Coronary artery (tissue), 2 donors: ENCODE measurements at regions not wholly inside any gene's neighbourhood (a gene's known extent, or its start where the extent isn't known, plus 50 kb on each side); places are given as distances from the start of the nearest gene placed in this dataset.

Experiments used
- DNase-seq: peaks from one replicate; pipeline ENCODE4 v3.0.0-alpha.2; 2017; ENCODE audit warnings: low spot score
- H3K27ac ChIP-seq, 2 donors: fragments of 200-600 bp; sonication (generic); one replicate each; pipeline ENCODE4 v1.5.1; 2016 to 2019
- H3K4me3 ChIP-seq: fragments of 200-600 bp; sonication (generic); 2 replicates; pipeline ENCODE4 v1.5.1; 2016; ENCODE audit warnings: mild to moderate bottlenecking, moderate library complexity
- CTCF ChIP-seq: fragments of 200-600 bp; sonication (generic); IDR thresholded peaks from one replicate; pipeline ENCODE4 v1.5.1; 2019; ENCODE audit warnings: antibody characterized with exemption

DNA sequence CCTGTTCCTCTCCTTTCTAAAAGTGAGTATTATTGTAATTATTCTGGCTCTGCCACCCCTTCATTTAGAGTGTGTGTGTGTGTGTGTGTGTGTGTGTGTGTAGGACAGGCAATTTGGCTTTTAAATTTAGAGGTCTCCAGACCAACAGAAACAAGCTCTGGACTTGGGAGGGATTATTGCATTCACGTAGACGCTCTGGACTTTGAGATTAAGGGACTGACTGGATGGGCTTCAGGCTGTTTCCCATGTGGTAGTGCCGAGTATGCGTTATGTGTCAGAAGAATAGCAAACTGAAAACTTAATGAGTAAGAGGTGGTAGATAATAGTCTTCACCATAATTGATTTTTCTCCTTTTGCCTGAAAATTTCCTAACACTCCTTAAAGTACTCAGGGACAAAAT lies 281.9 kb downstream of the USP25 start:
- no peak for DNase-seq
- Histone ChIP-seq H3K4me3 (no peak overlapping the region), H3K27ac (no peak overlapping the region)
- TF ChIP-seq CTCF, result no peak

GRCh38 chr21:16013570-16013969 lies 283.8 kb downstream of the USP25 start:
- Histone ChIP-seq H3K27ac (no peak overlapping the region), H3K4me3 (no peak overlapping the region)
- no peak for TF ChIP-seq CTCF
- DNase-seq, result no peak

- TF ChIP-seq CTCF, result no peak
- no peak overlapping the region for H3K27ac ChIP-seq
- no peak overlapping the region for H3K4me3 ChIP-seq
- DNase-seq, result no peak
Measured at GRCh38 chr21:16020878-16021277, 291.1 kb downstream of the USP25 start.

- TF ChIP-seq CTCF, result no peak
- H3K27ac ChIP-seq, result no peak overlapping the region
- no peak for DNase-seq
- no peak overlapping the region for H3K4me3 ChIP-seq
Measured at GRCh38 chr21:16022116-16022515, 292.3 kb downstream of the USP25 start.

DNA sequence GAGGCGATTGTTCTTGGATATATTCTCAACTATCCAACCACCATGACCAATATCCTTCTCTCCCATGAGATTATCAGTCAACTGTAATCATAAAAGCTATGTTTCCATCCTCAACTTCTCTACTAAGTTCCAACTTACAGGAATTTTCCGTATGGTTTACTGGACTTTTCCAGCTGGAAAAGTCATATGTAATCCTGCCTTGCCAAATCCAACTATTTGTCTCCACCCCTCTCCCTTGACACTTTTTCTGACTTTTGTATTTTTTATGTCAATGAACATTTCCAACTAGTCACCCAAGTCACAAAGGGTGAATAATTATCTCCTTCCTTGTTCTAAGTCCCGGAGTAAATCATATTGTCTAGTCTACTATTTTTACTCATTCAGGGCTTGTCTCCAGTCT lies 293.1 kb downstream of the USP25 start:
- H3K4me3 ChIP-seq, result no peak overlapping the region
- DNase-seq, result no peak
- H3K27ac ChIP-seq, result no peak overlapping the region
- no peak for TF ChIP-seq CTCF

- TF ChIP-seq CTCF, result no peak
- DNase-seq, result no peak
- no peak overlapping the region for H3K4me3 ChIP-seq
- H3K27ac ChIP-seq, result no peak overlapping the region
Measured at GRCh38 chr21:16028142-16028541, 298.4 kb downstream of the USP25 start.

GRCh38 chr21:16028941-16029464 lies 299.2 kb downstream of the USP25 start:
- no peak for DNase-seq
- Histone ChIP-seq H3K4me3 (no peak overlapping the region), H3K27ac (no peak overlapping the region)
- TF ChIP-seq CTCF, result no peak
